DOHH2 (cell line): ENCODE measurements at regions not wholly inside any gene's neighbourhood (a gene's known extent, or its start where the extent isn't known, plus 50 kb on each side); places are given as distances from the start of the nearest gene placed in this dataset.

Experiments used
- CTCF ChIP-seq: fragments of 200-600 bp; sonication (generic); IDR thresholded peaks from one replicate; pipeline ENCODE4 v1.5.1; 2014; ENCODE audit warnings: antibody characterized with exemption, mild to moderate bottlenecking, low read depth, low read length; ENCODE audit not compliant: poor library complexity, severe bottlenecking
- EZH2phosphoT487 ChIP-seq: fragments of 200-600 bp; sonication (generic); IDR thresholded peaks from 2 replicates; pipeline ENCODE4 v1.6.1; 2017; ENCODE audit warnings: borderline replicate concordance, mild to moderate bottlenecking, antibody characterized with exemption, low read length, moderate library complexity, mixed read lengths

DNA sequence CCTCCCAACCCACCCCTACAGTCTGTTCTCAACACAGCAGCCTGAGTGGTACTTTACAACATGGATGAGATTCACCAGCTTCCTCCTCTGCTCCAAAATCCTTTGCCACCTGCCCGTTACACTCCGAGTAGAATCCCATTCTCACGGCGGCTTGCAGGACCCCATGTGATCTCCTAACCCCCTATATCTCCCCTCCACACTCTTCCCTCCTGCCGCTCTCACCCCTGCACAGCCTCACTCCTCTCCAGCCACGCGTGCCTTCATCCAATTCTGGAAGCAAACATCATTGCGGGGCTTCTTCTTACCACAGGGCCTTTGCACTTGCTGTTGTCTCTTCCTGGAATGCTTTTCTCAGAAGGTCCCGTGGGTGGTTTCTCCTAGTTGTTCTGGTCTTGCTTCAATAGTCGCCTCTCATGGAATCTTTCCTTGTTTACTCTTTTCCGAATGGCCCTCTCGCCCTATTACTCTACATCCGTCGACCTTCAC lies 472.3 kb downstream of the CDH26 start:
- no peak for TF ChIP-seq CTCF
- no peak for TF ChIP-seq EZH2phosphoT487
